IMR-90 (cell line): ENCODE measurements at regions not wholly inside any gene's neighbourhood (a gene's known extent, or its start where the extent isn't known, plus 50 kb on each side); places are given as distances from the start of the nearest gene placed in this dataset.

Experiments used
- ATAC-seq: fragments of 200-7000 bp; cut with Tn5 transposase; 2 replicates; pipeline ENCODE4 v1.9.1; 2020; ENCODE audit warnings: low read depth, mild to moderate bottlenecking, moderate library complexity
- BruUV-seq: library from RNA; stranded (reverse); fragments of 400-500 nt; replicated peaks from 2 replicates; lab custom pipeline; 2021; lab: Mats Ljungman, UMichigan
- CTCF ChIA-PET: fragments of 300-600 bp; formaldehyde crosslinking; extraction: SDS; loops from one replicate; lab custom pipeline; 2021; ENCODE audit warnings: antibody characterized with exemption; lab: Yijun Ruan, JAX
- POLR2A ChIA-PET: fragments of 300-600 bp; sonication (Branson Sonifier 250); formaldehyde crosslinking; loops from one replicate; lab custom pipeline; 2022; ENCODE audit warnings: antibody characterized with exemption; ENCODE audit not compliant: unreplicated experiment; lab: Charles Lee
- DNase-seq: peaks from one replicate; pipeline ENCODE4 v3.0.0; 2013
- H2AFZ ChIP-seq: replicated peaks from 2 replicates; pipeline ENCODE3; 2013; ENCODE audit warnings: low read length, mild to moderate bottlenecking; ENCODE audit not compliant: poor library complexity
- H2AK5ac ChIP-seq: 2 replicates; pipeline ENCODE4 v1.6.1; 2013; ENCODE audit warnings: low read depth, low read length, inconsistent platforms
- H2AK9ac ChIP-seq: replicated peaks from 2 replicates; pipeline ENCODE3; 2013; ENCODE audit warnings: mild to moderate bottlenecking, low read depth, low read length, moderate library complexity; ENCODE audit not compliant: poor library complexity
- H2BK120ac ChIP-seq: 2 replicates; pipeline ENCODE4 v1.6.1; 2013; ENCODE audit warnings: low read depth, low read length, inconsistent platforms
- H2BK15ac ChIP-seq: 3 replicates; pipeline ENCODE4 v1.6.1; 2013; ENCODE audit warnings: low read depth, low read length, inconsistent platforms
- H2BK20ac ChIP-seq: 2 replicates; pipeline ENCODE4 v1.6.1; 2013; ENCODE audit warnings: low read depth, mild to moderate bottlenecking, inconsistent platforms, low read length, moderate library complexity
- H2BK5ac ChIP-seq: 2 replicates; pipeline ENCODE4 v1.6.1; 2013; ENCODE audit warnings: mild to moderate bottlenecking, low read depth, low read length, inconsistent platforms; ENCODE audit not compliant: poor library complexity, severe bottlenecking
- H3K14ac ChIP-seq: replicated peaks from 2 replicates; pipeline ENCODE4 v1.6.1; 2013; ENCODE audit warnings: low read depth, low read length, inconsistent platforms
- H3K18ac ChIP-seq: 2 replicates; pipeline ENCODE4 v1.6.1; 2013; ENCODE audit warnings: low read depth, low read length, control low read depth
- H3K23ac ChIP-seq: 2 replicates; pipeline ENCODE4 v1.6.1; 2013; ENCODE audit warnings: low read depth, low read length, inconsistent platforms
- H3K27ac ChIP-seq: 2 replicates; pipeline ENCODE4 v1.5.1; 2013; ENCODE audit warnings: mild to moderate bottlenecking, control low read depth, low read length; ENCODE audit not compliant: insufficient read depth
- H3K27me3 ChIP-seq: 2 replicates; pipeline ENCODE4 v1.6.1; 2013; ENCODE audit warnings: low read length; ENCODE audit not compliant: control insufficient read depth, insufficient read depth
- H3K36me3 ChIP-seq: 2 replicates; pipeline ENCODE4 v1.6.1; 2013; ENCODE audit warnings: low read length, mixed read lengths; ENCODE audit not compliant: control insufficient read depth, insufficient read depth
- H3K4ac ChIP-seq: 2 replicates; pipeline ENCODE4 v1.6.1; 2013; ENCODE audit warnings: low read depth, low read length, inconsistent platforms
- H3K4me1 ChIP-seq: 2 replicates; pipeline ENCODE4 v1.6.1; 2013; ENCODE audit warnings: low read length, mixed read lengths; ENCODE audit not compliant: control insufficient read depth, insufficient read depth
- H3K4me2 ChIP-seq: 2 replicates; pipeline ENCODE4 v1.6.1; 2013; ENCODE audit warnings: low read depth, mild to moderate bottlenecking, control low read depth, low read length, moderate library complexity
- H3K4me3 ChIP-seq: 2 replicates; pipeline ENCODE4 v1.5.1; 2013; ENCODE audit warnings: low read depth, mild to moderate bottlenecking, control low read depth, low read length, moderate library complexity; ENCODE audit not compliant: insufficient read depth
- H3K56ac ChIP-seq: 2 replicates; pipeline ENCODE4 v1.6.1; 2013; ENCODE audit warnings: low read length, inconsistent platforms; ENCODE audit not compliant: insufficient read depth; ENCODE audit errors: extremely low read depth
- H3K79me1 ChIP-seq, 2 experiments: 2 replicates each; pipeline ENCODE4 v1.6.1; 2013; ENCODE audit warnings: low read length in 2 of 2, inconsistent platforms in 1 of 2, low read depth in 1 of 2
- H3K9ac ChIP-seq: 2 replicates; pipeline ENCODE4 v1.6.1; 2013; ENCODE audit warnings: low read depth, low read length, control low read depth
- H3K9me1 ChIP-seq: 2 replicates; pipeline ENCODE4 v1.6.1; 2013; ENCODE audit warnings: low read length, inconsistent platforms; ENCODE audit not compliant: insufficient read depth
- H3K9me3 ChIP-seq: 2 replicates; pipeline ENCODE4 v1.6.1; 2013; ENCODE audit warnings: low read length; ENCODE audit not compliant: control insufficient read depth, insufficient read depth
- H4K20me1 ChIP-seq: 2 replicates; pipeline ENCODE4 v1.6.1; 2013; ENCODE audit warnings: low read length, inconsistent platforms; ENCODE audit not compliant: insufficient read depth
- H4K5ac ChIP-seq: 2 replicates; pipeline ENCODE4 v1.6.1; 2013; ENCODE audit warnings: mild to moderate bottlenecking, low read depth, low read length, control low read depth
- H4K8ac ChIP-seq, 2 experiments: 2 replicates each; pipeline ENCODE4 v1.6.1; 2013; ENCODE audit warnings: low read depth in 2 of 2, low read length in 2 of 2, control low read depth in 1 of 2, inconsistent platforms in 1 of 2
- H4K91ac ChIP-seq: 2 replicates; pipeline ENCODE4 v1.6.1; 2013; ENCODE audit warnings: low read depth, low read length, inconsistent platforms; ENCODE audit not compliant: insufficient read depth
- CEBPB ChIP-seq: IDR thresholded peaks from 2 replicates; pipeline ENCODE4 v1.6.1; 2012; ENCODE audit warnings: low read depth, low read length, improper control_type of control experiment
- MAFK ChIP-seq: IDR thresholded peaks from 2 replicates; pipeline ENCODE4 v1.6.1; 2012; ENCODE audit warnings: low read depth, low read length, improper control_type of control experiment
- MAZ ChIP-seq: IDR thresholded peaks from 2 replicates; pipeline ENCODE4 v1.6.1; 2012; ENCODE audit warnings: low read depth, mild to moderate bottlenecking, low read length, improper control_type of control experiment, moderate library complexity, borderline replicate concordance
- NFE2L2 ChIP-seq: fragments of 150-350 bp; IDR thresholded peaks from 2 replicates; pipeline ENCODE4 v1.6.1; 2016; ENCODE audit warnings: low read depth, mild to moderate bottlenecking, low read length
- RCOR1 ChIP-seq: IDR thresholded peaks from 2 replicates; pipeline ENCODE4 v1.6.1; 2012; ENCODE audit warnings: mild to moderate bottlenecking, low read length, improper control_type of control experiment; ENCODE audit not compliant: insufficient replicate concordance
- WGBS, 2 experiments: methylation state at CpG; one replicate each; pipeline versions ENCODE4 v1.1.5 to v1.1.7; 2013; ENCODE audit warnings: missing lambda C conversion rate in 2 of 2; ENCODE audit not compliant: insufficient read length in 1 of 2; ENCODE audit errors: extremely low coverage in 2 of 2; 5-methylcytosine and 5-hydroxymethylcytosine counted together
- dilution Hi-C: fragments of 300-500 bp; cut with HindIII; formaldehyde crosslinking; loops from one replicate; pipeline ENCODE4 v1.14.3; 2018; ENCODE audit warnings: low sequenced_read_pairs; ENCODE audit not compliant: unreplicated experiment
- in situ Hi-C: fragments of 300-500 bp; cut with MboI; formaldehyde crosslinking; loops from 3 replicates; pipeline ENCODE4 v1.14.3; 2019; ENCODE audit warnings: low sequenced_read_pairs, inconsistent platforms, mixed read lengths
- intact Hi-C: fragments of 100-400 bp; cut with micrococcal nuclease; formaldehyde crosslinking; loops from 2 replicates; pipeline ENCODE4 v1.10.0; 2022
- TF ChIP-seq, protein P1 (sequence below): fragments of 150-350 bp; IDR thresholded peaks from 2 replicates; pipeline ENCODE4 v1.6.1; 2017; ENCODE audit warnings: mild to moderate bottlenecking, antibody characterized with exemption, low read length, low read depth
- TF ChIP-seq, protein P2 (sequence below): conservative IDR thresholded peaks from 2 replicates; pipeline ENCODE4 v1.5.1; 2012; ENCODE audit warnings: mild to moderate bottlenecking, low read depth, low read length, improper control_type of control experiment

GRCh38 chr6:40844246-40844645, 194.8 kb downstream of the UNC5CL start:
- H3K9me3 ChIP-seq = no peaks in the 10 kb centered on the region
- H2BK120ac ChIP-seq = no peak overlapping the region
- no peak overlapping the region for H2BK15ac ChIP-seq
- H4K5ac ChIP-seq = no peak overlapping the region
- H2AK5ac ChIP-seq = no peak overlapping the region
- no peaks in the 10 kb centered on the region for H3K9me1 ChIP-seq
- ChIA-PET CTCF (no interaction called here), POLR2A (no interaction called here)
- no peak overlapping the region for H2BK5ac ChIP-seq
- H3K4me3 ChIP-seq = no peak overlapping the region
- no peak overlapping the region for H3K18ac ChIP-seq
- H3K9ac ChIP-seq = no peak overlapping the region
- H4K91ac ChIP-seq = no peak overlapping the region
- no peak overlapping the region for H2BK20ac ChIP-seq
- ATAC-seq = no peak
- TF ChIP-seq MAFK = no peak
- TF ChIP-seq, protein P1, sequence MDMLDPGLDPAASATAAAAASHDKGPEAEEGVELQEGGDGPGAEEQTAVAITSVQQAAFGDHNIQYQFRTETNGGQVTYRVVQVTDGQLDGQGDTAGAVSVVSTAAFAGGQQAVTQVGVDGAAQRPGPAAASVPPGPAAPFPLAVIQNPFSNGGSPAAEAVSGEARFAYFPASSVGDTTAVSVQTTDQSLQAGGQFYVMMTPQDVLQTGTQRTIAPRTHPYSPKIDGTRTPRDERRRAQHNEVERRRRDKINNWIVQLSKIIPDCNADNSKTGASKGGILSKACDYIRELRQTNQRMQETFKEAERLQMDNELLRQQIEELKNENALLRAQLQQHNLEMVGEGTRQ = no peak
- TF ChIP-seq, protein P2, sequence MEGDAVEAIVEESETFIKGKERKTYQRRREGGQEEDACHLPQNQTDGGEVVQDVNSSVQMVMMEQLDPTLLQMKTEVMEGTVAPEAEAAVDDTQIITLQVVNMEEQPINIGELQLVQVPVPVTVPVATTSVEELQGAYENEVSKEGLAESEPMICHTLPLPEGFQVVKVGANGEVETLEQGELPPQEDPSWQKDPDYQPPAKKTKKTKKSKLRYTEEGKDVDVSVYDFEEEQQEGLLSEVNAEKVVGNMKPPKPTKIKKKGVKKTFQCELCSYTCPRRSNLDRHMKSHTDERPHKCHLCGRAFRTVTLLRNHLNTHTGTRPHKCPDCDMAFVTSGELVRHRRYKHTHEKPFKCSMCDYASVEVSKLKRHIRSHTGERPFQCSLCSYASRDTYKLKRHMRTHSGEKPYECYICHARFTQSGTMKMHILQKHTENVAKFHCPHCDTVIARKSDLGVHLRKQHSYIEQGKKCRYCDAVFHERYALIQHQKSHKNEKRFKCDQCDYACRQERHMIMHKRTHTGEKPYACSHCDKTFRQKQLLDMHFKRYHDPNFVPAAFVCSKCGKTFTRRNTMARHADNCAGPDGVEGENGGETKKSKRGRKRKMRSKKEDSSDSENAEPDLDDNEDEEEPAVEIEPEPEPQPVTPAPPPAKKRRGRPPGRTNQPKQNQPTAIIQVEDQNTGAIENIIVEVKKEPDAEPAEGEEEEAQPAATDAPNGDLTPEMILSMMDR = no peak
- no peak for TF ChIP-seq MAZ
- no peak for TF ChIP-seq CEBPB
- no peak for TF ChIP-seq NFE2L2
- TF ChIP-seq RCOR1 = no peak
- H3K36me3 ChIP-seq = no peaks in the 10 kb centered on the region
- no peak overlapping the region for H3K23ac ChIP-seq
- H3K4me2 ChIP-seq = no peak overlapping the region
- peaks cover 9% of the 10 kb centered on the region for H3K27me3 ChIP-seq
- WGBS, 2 experiments = no CpG with 5 or more reads among the region's 1 CpG
- H3K4ac ChIP-seq = no peak overlapping the region
- intact Hi-C loops = loop anchor here (10.0 kb wide), 1 partner anchor 289 kb away; no protein-coding TSS in a partner anchor
- H2AFZ ChIP-seq = no peak overlapping the region
- H3K79me1 ChIP-seq = no peaks in the 10 kb centered on the region
- dilution Hi-C loops = no loop called here
- H4K20me1 ChIP-seq = no peaks in the 10 kb centered on the region
- no peaks in the 10 kb centered on the region for H3K4me1 ChIP-seq
- H3K56ac ChIP-seq = no peak overlapping the region
- H3K27ac ChIP-seq = no peak overlapping the region
- no peak for DNase-seq
- H4K8ac ChIP-seq = no peak overlapping the region
- H3K14ac ChIP-seq = no peak overlapping the region
- in situ Hi-C loops = loop anchor here (25.0 kb wide), 1 partner anchor 1482 kb away; no protein-coding TSS in a partner anchor
- BruUV-seq = no TSS peak
- H2AK9ac ChIP-seq = no peak overlapping the region
